Tibial nerve (tissue), 4 donors: ENCODE measurements at regions not wholly inside any gene's neighbourhood (a gene's known extent, or its start where the extent isn't known, plus 50 kb on each side); places are given as distances from the start of the nearest gene placed in this dataset.

Source experiments
- CTCF ChIP-seq, 5 experiments: fragments of 200-600 bp in 3 of 5; fragments of 450-650 bp in 2 of 5; sonication (generic) in 3 of 5; IDR thresholded peaks; one replicate each; pipeline ENCODE4 v1.5.1; 2016 to 2019; ENCODE audit warnings: antibody characterized with exemption in 5 of 5, mild to moderate bottlenecking in 3 of 5, moderate library complexity in 2 of 5
- EP300 ChIP-seq, 2 donors: sonication (generic); formaldehyde crosslinking; IDR thresholded peaks; one replicate each; pipeline ENCODE4 v1.6.1; 2017; ENCODE audit warnings: antibody characterized with exemption in 2 of 2, mild to moderate bottlenecking in 1 of 2
- POLR2A ChIP-seq, 2 donors: fragments of 450-650 bp; IDR thresholded peaks; one replicate each; pipeline ENCODE4 v1.6.1; 2017; ENCODE audit warnings: antibody characterized with exemption in 2 of 2, mild to moderate bottlenecking in 2 of 2, moderate library complexity in 2 of 2

- TF ChIP-seq EP300 (IDR thresholded peaks at IDR 0.05) (no peak), POLR2A (IDR thresholded peaks at IDR 0.05) (no peak), CTCF (IDR thresholded peaks at IDR 0.05) (no peak)
Measured at GRCh38 chr11:106446955-106447354, 369.5 kb downstream of the AASDHPPT start.
